GM18520 (cell line): ENCODE measurements at regions not wholly inside any gene's neighbourhood (a gene's known extent, or its start where the extent isn't known, plus 50 kb on each side); places are given as distances from the start of the nearest gene placed in this dataset.

Experiments used
- ATAC-seq: cut with Tn5 transposase; IDR thresholded peaks from one replicate; pipeline ENCODE4 v1.9.1; 2021; ENCODE audit not compliant: unreplicated experiment

GRCh38 chr2:156099382-156099781 is 233.1 kb downstream of the NR4A2 start:
- no peak for ATAC-seq

- ATAC-seq = no peak
These were observed 234.0 kb downstream of the NR4A2 start for GRCh38 chr2:156098506-156098905.

- no peak for ATAC-seq
These were observed 243.9 kb downstream of the NR4A2 start for GRCh38 chr2:156088587-156088986.

- no peak for ATAC-seq
These were observed 244.6 kb downstream of the NR4A2 start for GRCh38 chr2:156087875-156088274.

- ATAC-seq = no peak
These were observed 248.6 kb downstream of the NR4A2 start for GRCh38 chr2:156083763-156084493.

GRCh38 chr2:156079845-156080244 is 252.7 kb downstream of the NR4A2 start:
- ATAC-seq = no peak

- ATAC-seq = no peak
These were observed 255.3 kb downstream of the NR4A2 start for GRCh38 chr2:156077041-156077742.

GRCh38 chr2:156065912-156066311 is 266.6 kb downstream of the NR4A2 start:
- ATAC-seq = no peak

- ATAC-seq = no peak
These were observed 268.0 kb downstream of the NR4A2 start for GRCh38 chr2:156064540-156064939.

GRCh38 chr2:156057647-156058046 is 274.9 kb downstream of the NR4A2 start:
- ATAC-seq = no peak

GRCh38 chr2:156054983-156055382 is 277.5 kb downstream of the NR4A2 start:
- ATAC-seq = no peak

- no peak for ATAC-seq
These were observed 285.6 kb downstream of the NR4A2 start for GRCh38 chr2:156046900-156047299.

- ATAC-seq = no peak
These were observed 289.6 kb downstream of the NR4A2 start for GRCh38 chr2:156042895-156043294.

- no peak for ATAC-seq
These were observed 294.5 kb downstream of the NR4A2 start for GRCh38 chr2:156038021-156038420.

- no peak for ATAC-seq
These were observed 295.0 kb downstream of the NR4A2 start for GRCh38 chr2:156037482-156037881.

- no peak for ATAC-seq
These were observed 301.4 kb downstream of the NR4A2 start for GRCh38 chr2:156031121-156031520.

- no peak for ATAC-seq
These were observed 309.2 kb downstream of the NR4A2 start for GRCh38 chr2:156023229-156023869.

- ATAC-seq = no peak
These were observed 311.1 kb downstream of the NR4A2 start for GRCh38 chr2:156021146-156022040.

GRCh38 chr2:156019341-156019740 is 313.2 kb downstream of the NR4A2 start:
- ATAC-seq = no peak

GRCh38 chr2:156017341-156017885 is 315.1 kb downstream of the NR4A2 start:
- ATAC-seq = no peak

- ATAC-seq = no peak
These were observed 323.2 kb downstream of the NR4A2 start for GRCh38 chr2:156009293-156009692.
